ENCODE measurements at regions not wholly inside any gene's neighbourhood (a gene's known extent, or its start where the extent isn't known, plus 50 kb on each side); places are given as distances from the start of the nearest gene placed in this dataset.

- TF ChIP-seq USF2 (IDR thresholded peaks at IDR 0.05; ENCODE audit: borderline replicate concordance, low read depth, low read length): no peak
- TF ChIP-seq ZBED1 (IDR thresholded peaks at IDR 0.05; ENCODE audit: borderline replicate concordance): no peak
- no peak for TF ChIP-seq HDGF (IDR thresholded peaks at IDR 0.05)
These were observed 161.6 kb upstream of the ANKRD28 start for GRCh38 chr3:15959434-15959811.

Data from GM12878 (cell line).